ENCODE measurements at regions not wholly inside any gene's neighbourhood (a gene's known extent, or its start where the extent isn't known, plus 50 kb on each side); places are given as distances from the start of the nearest gene placed in this dataset.

- no TSS peak for BruUV-seq (replicated peaks)
Measured at GRCh38 chr11:8801121-8801520, 109.9 kb upstream of the AKIP1 start.

GRCh38 chr11:8802251-8802650 lies 108.7 kb upstream of the AKIP1 start:
- no peak for DNase-seq
- ChIA-PET CTCF (interaction anchor here (0.7 kb wide), 1 partner anchor 583 kb away, joined by 5 read pairs; no protein-coding TSS in a partner anchor), POLR2A (interaction anchor here (0.6 kb wide), 1 partner anchor 17 kb away, joined by 3 read pairs; no protein-coding TSS in a partner anchor)
- Mint-ChIP-seq H3K36me3 (ENCODE audit: insufficient read depth, unreplicated experiment) (peaks cover 6% of the 10 kb centered on the region), H3K4me3 (ENCODE audit: unreplicated experiment) (no peak overlapping the region), H3K9me3 (ENCODE audit: unreplicated experiment) (no peaks in the 10 kb centered on the region), H3K27ac (ENCODE audit: unreplicated experiment) (no peak overlapping the region), H3K27me3 (ENCODE audit: insufficient read depth, unreplicated experiment) (no peaks in the 10 kb centered on the region), H3K4me1 (ENCODE audit: low read depth, unreplicated experiment) (peaks cover 6% of the 10 kb centered on the region)
- Histone ChIP-seq H3K4me3 (ENCODE audit: low read depth, low read length) (no peak overlapping the region), H3K4me1 (no peaks in the 10 kb centered on the region), H3K36me3 (ENCODE audit: control insufficient read depth, insufficient read depth, low read length) (no peaks in the 10 kb centered on the region), H3K9me3 (no peaks in the 10 kb centered on the region), H3K27me3 (replicated peaks; ENCODE audit: control insufficient read depth, insufficient read depth, low read length) (no peaks in the 10 kb centered on the region)
- BruUV-seq (replicated peaks) = no TSS peak
- intact Hi-C loops (cut with micrococcal nuclease; ENCODE audit: unreplicated experiment) = no loop called here
- TF ChIP-seq CTCF (IDR thresholded peaks at IDR 0.05; ENCODE audit: insufficient read depth in 1 of 2, low read depth in 1 of 2, low read length in 1 of 2, severe bottlenecking in 1 of 2, unreplicated experiment in 1 of 2) = no peak

More at GRCh38 chr11:8801121-8801520, 109.9 kb upstream of the AKIP1 start:
- intact Hi-C loops (cut with micrococcal nuclease; ENCODE audit: unreplicated experiment) = no loop called here
- Histone ChIP-seq H3K36me3 (ENCODE audit: control insufficient read depth, insufficient read depth, low read length) (no peaks in the 10 kb centered on the region), H3K27me3 (replicated peaks; ENCODE audit: control insufficient read depth, insufficient read depth, low read length) (no peaks in the 10 kb centered on the region), H3K4me1 (no peaks in the 10 kb centered on the region), H3K9me3 (no peaks in the 10 kb centered on the region), H3K4me3 (ENCODE audit: low read depth, low read length) (no peak overlapping the region)
- CTCF ChIA-PET = interaction anchor here (0.9 to 1.0 kb wide), 3 partner anchors 33 to 159 kb away, joined by 3 to 7 read pairs (median 4); no protein-coding TSS in a partner anchor
- Mint-ChIP-seq H3K27ac (ENCODE audit: unreplicated experiment) (no peak overlapping the region), H3K9me3 (ENCODE audit: unreplicated experiment) (no peaks in the 10 kb centered on the region), H3K4me1 (ENCODE audit: low read depth, unreplicated experiment) (peaks cover 6% of the 10 kb centered on the region), H3K4me3 (ENCODE audit: unreplicated experiment) (no peak overlapping the region), H3K27me3 (ENCODE audit: insufficient read depth, unreplicated experiment) (no peaks in the 10 kb centered on the region), H3K36me3 (ENCODE audit: insufficient read depth, unreplicated experiment) (peaks cover 6% of the 10 kb centered on the region)
- DNase-seq = no peak
- POLR2A ChIA-PET = interaction anchor here (0.9 kb wide), 1 partner anchor 119 kb away, joined by 4 read pairs; the partner anchor contains the start of genes RPL27A and TRIM66
- no peak for TF ChIP-seq CTCF (IDR thresholded peaks at IDR 0.05; ENCODE audit: insufficient read depth in 1 of 2, low read depth in 1 of 2, low read length in 1 of 2, severe bottlenecking in 1 of 2, unreplicated experiment in 1 of 2)

DNA sequence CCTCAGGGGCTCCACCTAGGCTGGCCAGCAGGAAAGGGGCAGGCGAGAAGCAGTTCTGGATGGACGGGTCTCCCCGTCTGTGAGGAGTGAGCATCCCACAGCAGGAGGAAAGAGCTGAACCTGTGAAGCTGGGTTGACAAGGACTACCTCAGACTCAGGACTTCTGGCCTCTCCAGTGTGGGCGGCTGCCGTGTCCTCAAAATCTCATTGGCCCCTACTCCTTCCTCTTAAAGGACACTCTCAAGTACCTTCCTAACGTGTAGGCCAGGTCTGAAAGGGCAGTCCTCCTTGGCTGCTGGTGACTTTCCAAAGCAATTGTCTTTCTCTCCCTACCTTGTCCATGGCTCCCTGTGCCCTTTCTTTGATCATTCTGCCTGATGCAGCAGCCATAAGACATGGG lies 107.0 kb upstream of the AKIP1 start:
- BruUV-seq (replicated peaks) = no TSS peak
- Histone ChIP-seq H3K4me1 (no peaks in the 10 kb centered on the region), H3K9me3 (no peaks in the 10 kb centered on the region), H3K4me3 (ENCODE audit: low read depth, low read length) (no peak overlapping the region), H3K36me3 (ENCODE audit: control insufficient read depth, insufficient read depth, low read length) (no peaks in the 10 kb centered on the region), H3K27me3 (replicated peaks; ENCODE audit: control insufficient read depth, insufficient read depth, low read length) (no peaks in the 10 kb centered on the region)
- ChIA-PET CTCF (no interaction called here), POLR2A (no interaction called here)
- intact Hi-C loops (cut with micrococcal nuclease; ENCODE audit: unreplicated experiment) = no loop called here
- TF ChIP-seq CTCF (IDR thresholded peaks at IDR 0.05; ENCODE audit: insufficient read depth in 1 of 2, low read depth in 1 of 2, low read length in 1 of 2, severe bottlenecking in 1 of 2, unreplicated experiment in 1 of 2) = no peak
- Mint-ChIP-seq H3K27ac (ENCODE audit: unreplicated experiment) (no peak overlapping the region), H3K4me3 (ENCODE audit: unreplicated experiment) (no peak overlapping the region), H3K36me3 (ENCODE audit: insufficient read depth, unreplicated experiment) (peaks cover 6% of the 10 kb centered on the region), H3K4me1 (ENCODE audit: low read depth, unreplicated experiment) (peaks cover 6% of the 10 kb centered on the region), H3K27me3 (ENCODE audit: insufficient read depth, unreplicated experiment) (no peaks in the 10 kb centered on the region), H3K9me3 (ENCODE audit: unreplicated experiment) (no peaks in the 10 kb centered on the region)
- no peak for DNase-seq

All from Caco-2 (cell line).